Tibial nerve (tissue), 4 donors: ENCODE measurements at regions not wholly inside any gene's neighbourhood (a gene's known extent, or its start where the extent isn't known, plus 50 kb on each side); places are given as distances from the start of the nearest gene placed in this dataset.

Experiments used
- EP300 ChIP-seq, 2 donors: sonication (generic); formaldehyde crosslinking; IDR thresholded peaks; one replicate each; pipeline ENCODE4 v1.6.1; 2017; ENCODE audit warnings: antibody characterized with exemption in 2 of 2, mild to moderate bottlenecking in 1 of 2
- POLR2A ChIP-seq, 2 donors: fragments of 450-650 bp; IDR thresholded peaks; one replicate each; pipeline ENCODE4 v1.6.1; 2017; ENCODE audit warnings: antibody characterized with exemption in 2 of 2, mild to moderate bottlenecking in 2 of 2, moderate library complexity in 2 of 2
- TF ChIP-seq, protein P1 (sequence below), 5 experiments: fragments of 200-600 bp in 3 of 5; fragments of 450-650 bp in 2 of 5; sonication (generic) in 3 of 5; IDR thresholded peaks; one replicate each; pipeline ENCODE4 v1.5.1; 2016 to 2019; ENCODE audit warnings: antibody characterized with exemption in 5 of 5, mild to moderate bottlenecking in 3 of 5, moderate library complexity in 2 of 5

- no peak for TF ChIP-seq POLR2A (IDR thresholded peaks at IDR 0.05)
- no peak for TF ChIP-seq EP300 (IDR thresholded peaks at IDR 0.05)
- TF ChIP-seq, protein P1, sequence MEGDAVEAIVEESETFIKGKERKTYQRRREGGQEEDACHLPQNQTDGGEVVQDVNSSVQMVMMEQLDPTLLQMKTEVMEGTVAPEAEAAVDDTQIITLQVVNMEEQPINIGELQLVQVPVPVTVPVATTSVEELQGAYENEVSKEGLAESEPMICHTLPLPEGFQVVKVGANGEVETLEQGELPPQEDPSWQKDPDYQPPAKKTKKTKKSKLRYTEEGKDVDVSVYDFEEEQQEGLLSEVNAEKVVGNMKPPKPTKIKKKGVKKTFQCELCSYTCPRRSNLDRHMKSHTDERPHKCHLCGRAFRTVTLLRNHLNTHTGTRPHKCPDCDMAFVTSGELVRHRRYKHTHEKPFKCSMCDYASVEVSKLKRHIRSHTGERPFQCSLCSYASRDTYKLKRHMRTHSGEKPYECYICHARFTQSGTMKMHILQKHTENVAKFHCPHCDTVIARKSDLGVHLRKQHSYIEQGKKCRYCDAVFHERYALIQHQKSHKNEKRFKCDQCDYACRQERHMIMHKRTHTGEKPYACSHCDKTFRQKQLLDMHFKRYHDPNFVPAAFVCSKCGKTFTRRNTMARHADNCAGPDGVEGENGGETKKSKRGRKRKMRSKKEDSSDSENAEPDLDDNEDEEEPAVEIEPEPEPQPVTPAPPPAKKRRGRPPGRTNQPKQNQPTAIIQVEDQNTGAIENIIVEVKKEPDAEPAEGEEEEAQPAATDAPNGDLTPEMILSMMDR (IDR thresholded peaks at IDR 0.05): no peak
These were observed 268.8 kb upstream of the WWC1 start for GRCh38 chr5:168022446-168023169.
